AG10803 (cell line): ENCODE measurements at regions not wholly inside any gene's neighbourhood (a gene's known extent, or its start where the extent isn't known, plus 50 kb on each side); places are given as distances from the start of the nearest gene placed in this dataset.

Experiments used
- DNase-seq: peaks from one replicate; pipeline ENCODE4 v3.0.0; 2010; ENCODE audit warnings: low read depth
- H3K4me3 ChIP-seq: 2 replicates; pipeline ENCODE4 v1.5.1; 2011; ENCODE audit warnings: mild to moderate bottlenecking, low read length, control low read depth
- TF ChIP-seq, protein P1 (sequence below): conservative IDR thresholded peaks from 2 replicates; pipeline ENCODE4 v1.5.1; 2011; ENCODE audit warnings: mild to moderate bottlenecking, low read length, control low read depth, inconsistent platforms

DNA sequence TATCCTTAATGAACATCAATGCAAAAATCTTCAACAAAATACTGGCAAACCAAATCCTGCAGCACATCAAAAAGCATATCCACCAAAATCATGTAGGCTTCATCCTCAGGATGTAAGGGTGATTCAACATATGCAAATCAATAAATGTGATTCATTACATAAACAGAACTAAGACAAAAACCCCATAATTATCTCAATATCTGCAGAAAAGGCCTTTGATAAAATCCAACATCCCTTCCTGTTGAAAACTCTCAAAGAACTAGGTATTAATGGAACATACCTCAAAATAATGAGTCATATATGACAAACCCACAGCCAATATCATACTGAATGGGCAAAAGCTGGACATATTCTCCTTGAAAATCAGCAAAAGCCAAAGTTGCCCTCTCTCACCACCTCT, 54.6 kb upstream of the DEPDC1 start:
- no peak overlapping the region for H3K4me3 ChIP-seq
- no peak for DNase-seq
- TF ChIP-seq, protein P1, sequence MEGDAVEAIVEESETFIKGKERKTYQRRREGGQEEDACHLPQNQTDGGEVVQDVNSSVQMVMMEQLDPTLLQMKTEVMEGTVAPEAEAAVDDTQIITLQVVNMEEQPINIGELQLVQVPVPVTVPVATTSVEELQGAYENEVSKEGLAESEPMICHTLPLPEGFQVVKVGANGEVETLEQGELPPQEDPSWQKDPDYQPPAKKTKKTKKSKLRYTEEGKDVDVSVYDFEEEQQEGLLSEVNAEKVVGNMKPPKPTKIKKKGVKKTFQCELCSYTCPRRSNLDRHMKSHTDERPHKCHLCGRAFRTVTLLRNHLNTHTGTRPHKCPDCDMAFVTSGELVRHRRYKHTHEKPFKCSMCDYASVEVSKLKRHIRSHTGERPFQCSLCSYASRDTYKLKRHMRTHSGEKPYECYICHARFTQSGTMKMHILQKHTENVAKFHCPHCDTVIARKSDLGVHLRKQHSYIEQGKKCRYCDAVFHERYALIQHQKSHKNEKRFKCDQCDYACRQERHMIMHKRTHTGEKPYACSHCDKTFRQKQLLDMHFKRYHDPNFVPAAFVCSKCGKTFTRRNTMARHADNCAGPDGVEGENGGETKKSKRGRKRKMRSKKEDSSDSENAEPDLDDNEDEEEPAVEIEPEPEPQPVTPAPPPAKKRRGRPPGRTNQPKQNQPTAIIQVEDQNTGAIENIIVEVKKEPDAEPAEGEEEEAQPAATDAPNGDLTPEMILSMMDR: no peak

DNA sequence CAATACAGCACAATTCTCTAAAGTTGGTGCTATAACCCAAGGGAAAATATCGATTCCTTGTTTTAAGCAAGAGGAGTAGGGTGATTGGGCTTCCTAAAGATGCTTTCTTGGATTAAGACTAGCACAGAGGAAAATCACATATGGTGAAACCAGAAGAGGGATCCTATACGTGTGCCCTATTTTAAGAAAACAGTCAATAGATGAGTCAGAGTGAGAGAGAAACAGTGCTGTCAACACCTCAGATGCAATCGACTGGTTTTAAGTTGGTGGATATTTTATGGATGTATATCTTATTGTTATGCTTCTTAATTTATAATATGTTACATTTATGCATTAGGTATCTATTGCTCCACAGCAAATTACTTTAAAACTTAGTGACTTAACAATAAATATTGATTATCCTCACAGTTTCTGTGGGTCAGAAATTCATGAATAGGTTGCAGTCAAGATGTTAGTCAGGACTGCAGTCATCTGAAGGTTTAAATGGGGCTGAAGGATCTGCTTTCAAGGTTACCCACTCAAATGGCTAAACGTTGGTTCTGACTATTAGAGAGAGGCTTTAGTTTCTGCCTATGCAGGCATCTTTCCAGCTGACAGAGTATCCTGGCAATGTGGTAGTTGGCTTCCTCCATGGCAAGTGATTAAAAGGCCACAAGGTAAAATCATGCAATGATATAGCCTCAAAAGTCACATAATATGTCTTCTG, 61.6 kb upstream of the DEPDC1 start:
- TF ChIP-seq, protein P1: no peak
- no peak overlapping the region for H3K4me3 ChIP-seq
- DNase-seq: no peak

DNA sequence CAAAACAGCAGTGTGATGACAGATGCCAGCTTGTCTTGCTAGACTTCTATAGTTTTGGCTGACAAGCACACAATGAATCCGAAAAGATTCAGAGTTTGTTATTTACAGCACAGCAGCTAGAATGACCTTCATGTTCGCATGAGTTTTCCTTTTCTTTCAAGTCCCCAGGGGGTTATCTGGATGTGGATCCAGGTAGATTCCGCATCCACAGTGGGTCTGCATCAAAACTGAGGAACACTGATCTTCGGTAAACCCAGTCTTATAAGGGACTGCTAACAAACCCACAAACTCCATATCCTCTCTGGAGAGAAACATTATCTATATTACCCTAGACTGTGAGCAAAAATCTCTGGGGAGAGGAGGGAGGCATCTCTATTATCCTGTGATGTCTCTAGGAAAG, 69.0 kb upstream of the DEPDC1 start:
- no peak for DNase-seq
- TF ChIP-seq, protein P1: no peak
- H3K4me3 ChIP-seq: no peak overlapping the region

DNA sequence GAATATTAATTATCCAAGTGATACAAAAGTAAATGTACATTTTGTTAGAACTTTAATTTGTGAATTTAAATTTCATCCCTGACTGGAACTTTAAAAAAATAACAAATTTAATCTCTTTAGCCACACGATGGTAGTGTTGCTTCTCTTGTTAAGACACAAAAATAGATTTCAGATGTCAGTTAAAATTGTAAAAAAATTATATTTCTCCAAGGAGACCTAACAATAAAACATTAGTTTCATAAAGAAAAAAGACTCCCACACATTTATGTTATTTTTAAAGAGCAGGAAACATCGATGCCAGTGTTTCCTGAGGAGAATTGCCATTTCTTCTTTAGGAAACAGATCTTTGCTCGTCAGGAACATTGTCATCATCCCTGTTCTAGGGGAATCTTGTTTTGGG, 74.0 kb upstream of the DEPDC1 start:
- TF ChIP-seq, protein P1: no peak
- DNase-seq: no peak
- no peak overlapping the region for H3K4me3 ChIP-seq

DNA sequence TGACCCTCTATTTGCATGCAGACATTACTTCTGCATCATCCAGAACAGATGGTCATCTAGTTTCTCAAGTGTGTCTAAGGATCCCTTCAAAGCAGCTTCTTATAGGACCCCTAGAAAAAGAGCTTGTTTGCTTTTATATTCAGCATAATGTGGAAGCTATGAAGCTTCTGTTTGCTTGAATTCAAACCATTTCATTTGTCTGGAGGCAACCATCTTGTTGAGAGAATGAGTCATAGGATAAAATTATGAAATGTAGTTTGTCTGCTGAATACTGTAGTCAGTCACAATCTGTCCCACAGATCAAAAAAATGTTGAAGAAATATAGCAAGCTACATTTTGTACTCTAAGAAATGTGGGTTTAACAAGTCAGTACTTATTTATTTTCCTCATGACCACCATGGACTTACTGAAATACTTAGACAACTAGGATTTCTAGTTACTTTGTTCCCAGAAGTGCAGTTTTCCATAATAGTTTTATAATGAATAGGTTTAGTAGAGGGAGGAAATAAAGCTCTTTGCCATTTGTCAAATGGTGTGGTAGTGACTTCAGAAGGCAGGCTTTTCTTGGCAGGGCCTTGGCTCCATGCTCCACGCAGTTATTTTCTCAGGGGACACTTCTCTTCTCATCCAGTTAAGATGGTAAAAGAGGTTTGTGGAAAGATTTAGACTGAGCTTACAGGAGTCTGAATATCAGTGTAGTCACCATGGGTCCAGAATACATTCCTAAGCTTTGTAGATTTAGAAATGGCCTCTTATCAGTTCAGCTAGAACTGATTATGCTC, 74.8 kb upstream of the DEPDC1 start:
- DNase-seq: no peak
- TF ChIP-seq, protein P1: no peak
- no peak overlapping the region for H3K4me3 ChIP-seq

DNA sequence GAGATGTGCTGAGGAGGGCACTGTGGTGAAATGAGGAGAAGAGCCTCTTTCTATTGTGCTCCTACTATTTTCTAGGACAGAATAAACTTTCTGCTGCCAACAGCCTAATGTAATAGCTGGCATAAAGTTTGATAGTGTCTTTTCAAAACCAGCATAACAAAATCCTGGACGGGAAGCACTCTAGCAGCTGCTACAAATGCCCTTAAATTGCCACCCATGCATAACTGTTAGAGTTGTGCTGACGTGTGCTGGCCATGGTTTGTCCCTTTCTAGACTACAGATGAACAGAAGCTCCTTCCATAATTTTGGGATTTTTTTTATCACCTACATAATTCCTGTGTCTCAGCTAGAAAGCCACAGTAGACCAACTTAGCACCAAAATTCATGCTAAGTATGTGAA, 88.5 kb upstream of the DEPDC1 start:
- DNase-seq: no peak
- no peak overlapping the region for H3K4me3 ChIP-seq
- TF ChIP-seq, protein P1: no peak

DNA sequence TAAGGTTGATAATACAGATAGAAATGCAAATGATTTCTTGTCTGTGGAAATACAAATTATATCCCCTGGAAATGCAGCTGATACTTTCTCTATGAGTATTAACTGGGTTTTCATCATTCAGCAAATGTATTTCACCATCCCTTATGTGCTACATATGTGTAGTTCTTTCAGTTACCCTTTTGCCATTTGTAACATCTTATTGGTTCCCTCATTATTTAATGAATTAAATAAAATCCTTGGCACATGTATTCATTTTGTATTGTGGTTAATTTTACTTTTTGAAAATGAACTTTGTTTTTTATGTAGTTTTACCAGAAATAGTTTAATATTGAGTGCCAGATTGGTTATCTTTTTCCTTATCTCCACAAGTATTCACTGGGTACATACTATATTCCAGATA, 89.9 kb upstream of the DEPDC1 start:
- TF ChIP-seq, protein P1: no peak
- no peak overlapping the region for H3K4me3 ChIP-seq
- no peak for DNase-seq
